Calu3 (cell line): ENCODE measurements at regions not wholly inside any gene's neighbourhood (a gene's known extent, or its start where the extent isn't known, plus 50 kb on each side); places are given as distances from the start of the nearest gene placed in this dataset.
"Not testable (repeated sequence)": the region's sequence is repeated elsewhere in the genome, so short reads cannot be mapped to it uniquely, and the experiment has no call there.

Experiments used
- BruUV-seq: library from RNA; stranded (reverse); fragments of 400-500 nt; replicated peaks from 2 replicates; lab custom pipeline; 2021; lab: Mats Ljungman, UMichigan
- CTCF ChIA-PET: fragments of 300-600 bp; sonication (Branson Sonifier 250); formaldehyde crosslinking; loops from one replicate; lab custom pipeline; 2022; ENCODE audit warnings: antibody characterized with exemption; lab: Charles Lee
- DNase-seq: peaks from one replicate; pipeline ENCODE4 v3.0.0; 2022
- H3K27ac Mint-ChIP-seq: one replicate; pipeline ENCODE4 v1.8.0; 2022; ENCODE audit warnings: mixed read lengths; ENCODE audit not compliant: unreplicated experiment
- H3K27me3 Mint-ChIP-seq: one replicate; pipeline ENCODE4 v1.8.0; 2022; ENCODE audit warnings: mixed read lengths; ENCODE audit not compliant: unreplicated experiment
- H3K36me3 Mint-ChIP-seq: one replicate; pipeline ENCODE4 v1.8.0; 2022; ENCODE audit warnings: mild to moderate bottlenecking, moderate library complexity, mixed read lengths; ENCODE audit not compliant: insufficient read depth, unreplicated experiment
- H3K4me1 Mint-ChIP-seq: one replicate; pipeline ENCODE4 v1.8.0; 2022; ENCODE audit warnings: mild to moderate bottlenecking, low read depth, mixed read lengths; ENCODE audit not compliant: unreplicated experiment
- H3K4me3 Mint-ChIP-seq: one replicate; pipeline ENCODE4 v1.8.0; 2022; ENCODE audit warnings: mild to moderate bottlenecking, low read depth, moderate library complexity, mixed read lengths; ENCODE audit not compliant: unreplicated experiment
- H3K9me3 Mint-ChIP-seq: one replicate; pipeline ENCODE4 v1.8.0; 2022; ENCODE audit warnings: low read depth, mixed read lengths; ENCODE audit not compliant: unreplicated experiment
- intact Hi-C: fragments of 100-400 bp; cut with micrococcal nuclease; formaldehyde crosslinking; loops from one replicate; pipeline ENCODE4 v1.10.0; 2022; ENCODE audit not compliant: unreplicated experiment
- TF ChIP-seq, protein P1 (sequence below): fragments of 200-600 bp; IDR thresholded peaks from one replicate; pipeline ENCODE4 v1.8.0; 2022; ENCODE audit warnings: antibody characterized with exemption; ENCODE audit not compliant: unreplicated experiment

- no TSS peak for BruUV-seq
- no peak overlapping the region for H3K27ac Mint-ChIP-seq
- TF ChIP-seq, protein P1, sequence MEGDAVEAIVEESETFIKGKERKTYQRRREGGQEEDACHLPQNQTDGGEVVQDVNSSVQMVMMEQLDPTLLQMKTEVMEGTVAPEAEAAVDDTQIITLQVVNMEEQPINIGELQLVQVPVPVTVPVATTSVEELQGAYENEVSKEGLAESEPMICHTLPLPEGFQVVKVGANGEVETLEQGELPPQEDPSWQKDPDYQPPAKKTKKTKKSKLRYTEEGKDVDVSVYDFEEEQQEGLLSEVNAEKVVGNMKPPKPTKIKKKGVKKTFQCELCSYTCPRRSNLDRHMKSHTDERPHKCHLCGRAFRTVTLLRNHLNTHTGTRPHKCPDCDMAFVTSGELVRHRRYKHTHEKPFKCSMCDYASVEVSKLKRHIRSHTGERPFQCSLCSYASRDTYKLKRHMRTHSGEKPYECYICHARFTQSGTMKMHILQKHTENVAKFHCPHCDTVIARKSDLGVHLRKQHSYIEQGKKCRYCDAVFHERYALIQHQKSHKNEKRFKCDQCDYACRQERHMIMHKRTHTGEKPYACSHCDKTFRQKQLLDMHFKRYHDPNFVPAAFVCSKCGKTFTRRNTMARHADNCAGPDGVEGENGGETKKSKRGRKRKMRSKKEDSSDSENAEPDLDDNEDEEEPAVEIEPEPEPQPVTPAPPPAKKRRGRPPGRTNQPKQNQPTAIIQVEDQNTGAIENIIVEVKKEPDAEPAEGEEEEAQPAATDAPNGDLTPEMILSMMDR: no peak
- intact Hi-C loops: no loop called here
- no peaks in the 10 kb centered on the region for H3K36me3 Mint-ChIP-seq
- DNase-seq: no peak
- CTCF ChIA-PET: no interaction called here
- H3K9me3 Mint-ChIP-seq: peaks cover 13% of the 10 kb centered on the region
- H3K4me1 Mint-ChIP-seq: peaks cover 3% of the 10 kb centered on the region
- no peaks in the 10 kb centered on the region for H3K27me3 Mint-ChIP-seq
- no peak overlapping the region for H3K4me3 Mint-ChIP-seq
These were observed 666.7 kb upstream of the KCND2 start for GRCh38 chr7:119606297-119606696.

GRCh38 chr7:119620769-119621168 lies 652.2 kb upstream of the KCND2 start:
- no peaks in the 10 kb centered on the region for H3K27me3 Mint-ChIP-seq
- H3K27ac Mint-ChIP-seq: no peak overlapping the region
- no peaks in the 10 kb centered on the region for H3K9me3 Mint-ChIP-seq
- DNase-seq: no peak
- H3K4me3 Mint-ChIP-seq: no peak overlapping the region
- H3K4me1 Mint-ChIP-seq: no peaks in the 10 kb centered on the region
- intact Hi-C loops: no loop called here
- TF ChIP-seq, protein P1: no peak
- H3K36me3 Mint-ChIP-seq: no peaks in the 10 kb centered on the region
- BruUV-seq: no TSS peak
- CTCF ChIA-PET: no interaction called here

DNA sequence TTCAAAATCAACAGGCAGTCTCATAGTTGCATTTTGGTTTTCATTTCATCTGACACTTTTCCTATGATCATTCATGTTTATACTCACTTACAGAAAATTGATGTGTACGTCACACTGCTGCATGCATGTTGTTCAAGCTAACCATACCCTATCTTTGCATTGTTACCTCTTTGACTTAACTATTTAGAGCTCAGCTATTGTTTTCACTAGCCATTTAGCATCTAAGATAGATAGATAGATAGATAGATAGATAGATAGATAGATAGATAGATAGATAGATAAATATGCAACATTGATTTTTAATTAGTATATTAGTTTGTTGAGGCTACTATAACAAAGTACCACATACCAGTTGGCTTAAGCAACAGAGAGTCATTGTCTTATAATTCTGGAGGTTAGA lies 649.5 kb upstream of the KCND2 start:
- Mint-ChIP-seq H3K27me3 (no peaks in the 10 kb centered on the region), H3K27ac (no peak overlapping the region), H3K36me3 (no peaks in the 10 kb centered on the region), H3K9me3 (no peaks in the 10 kb centered on the region), H3K4me1 (no peaks in the 10 kb centered on the region), H3K4me3 (no peak overlapping the region)
- CTCF ChIA-PET: no interaction called here
- intact Hi-C loops: no loop called here
- BruUV-seq: no TSS peak
- TF ChIP-seq, protein P1: no peak
- no peak for DNase-seq

DNA sequence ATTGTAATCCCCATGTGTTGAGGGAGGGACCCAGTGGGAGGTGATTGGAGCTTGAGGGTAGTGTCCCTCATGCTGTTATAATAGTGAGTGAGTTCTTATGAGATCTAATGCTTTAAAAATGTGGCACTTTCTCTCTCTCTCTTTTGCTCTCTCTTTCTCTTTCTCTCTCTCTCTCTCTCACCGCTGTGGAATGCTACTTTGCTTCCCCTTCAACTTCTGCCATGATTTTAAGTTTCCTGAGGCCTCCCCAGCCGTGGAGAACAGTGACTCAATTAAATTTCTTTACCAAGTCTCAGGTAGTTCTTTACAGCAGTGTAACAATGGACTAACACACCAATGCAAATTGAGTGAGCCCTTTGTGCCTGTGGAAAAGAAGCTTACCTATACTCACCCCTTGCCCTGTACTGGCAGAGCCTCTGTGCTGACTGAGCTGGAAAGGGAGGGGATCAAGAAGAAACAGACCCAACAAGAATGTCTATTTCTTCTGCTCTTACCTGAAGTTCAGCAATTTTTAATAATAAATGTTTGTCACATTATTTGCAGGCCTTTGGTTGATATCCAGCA lies 642.5 kb upstream of the KCND2 start:
- Mint-ChIP-seq H3K27ac (no peak overlapping the region), H3K36me3 (no peaks in the 10 kb centered on the region), H3K4me1 (peaks cover 7% of the 10 kb centered on the region), H3K9me3 (no peaks in the 10 kb centered on the region), H3K27me3 (no peaks in the 10 kb centered on the region), H3K4me3 (no peak overlapping the region)
- TF ChIP-seq, protein P1: no peak
- DNase-seq: no peak
- intact Hi-C loops: no loop called here
- BruUV-seq: no TSS peak
- CTCF ChIA-PET: no interaction called here

- H3K27ac Mint-ChIP-seq, DNase-seq, intact Hi-C loops, H3K27me3 Mint-ChIP-seq, CTCF ChIA-PET, H3K36me3 Mint-ChIP-seq, H3K4me3 Mint-ChIP-seq, BruUV-seq, H3K4me1 Mint-ChIP-seq, H3K9me3 Mint-ChIP-seq: not testable (repeated sequence)
These were observed 639.2 kb upstream of the KCND2 start for GRCh38 chr7:119633812-119634211.
